Activated T-cell treated with anti-CD3 and anti-CD28 coated beads, Interleukin-2, amount 50 U/mL, for 48 hours (primary cell): ENCODE measurements at regions not wholly inside any gene's neighbourhood (a gene's known extent, or its start where the extent isn't known, plus 50 kb on each side); places are given as distances from the start of the nearest gene placed in this dataset.
"Not testable (repeated sequence)": the region's sequence is repeated elsewhere in the genome, so short reads cannot be mapped to it uniquely, and the experiment has no call there.

Source experiments
- DNase-seq, 2 experiments: peaks; one replicate each; pipeline ENCODE4 v3.0.0-alpha.2; 2020

- DNase-seq, result no peak
Observed at GRCh38 chr12:114866331-114866730, 182.4 kb upstream of the TBX3 start.

DNA sequence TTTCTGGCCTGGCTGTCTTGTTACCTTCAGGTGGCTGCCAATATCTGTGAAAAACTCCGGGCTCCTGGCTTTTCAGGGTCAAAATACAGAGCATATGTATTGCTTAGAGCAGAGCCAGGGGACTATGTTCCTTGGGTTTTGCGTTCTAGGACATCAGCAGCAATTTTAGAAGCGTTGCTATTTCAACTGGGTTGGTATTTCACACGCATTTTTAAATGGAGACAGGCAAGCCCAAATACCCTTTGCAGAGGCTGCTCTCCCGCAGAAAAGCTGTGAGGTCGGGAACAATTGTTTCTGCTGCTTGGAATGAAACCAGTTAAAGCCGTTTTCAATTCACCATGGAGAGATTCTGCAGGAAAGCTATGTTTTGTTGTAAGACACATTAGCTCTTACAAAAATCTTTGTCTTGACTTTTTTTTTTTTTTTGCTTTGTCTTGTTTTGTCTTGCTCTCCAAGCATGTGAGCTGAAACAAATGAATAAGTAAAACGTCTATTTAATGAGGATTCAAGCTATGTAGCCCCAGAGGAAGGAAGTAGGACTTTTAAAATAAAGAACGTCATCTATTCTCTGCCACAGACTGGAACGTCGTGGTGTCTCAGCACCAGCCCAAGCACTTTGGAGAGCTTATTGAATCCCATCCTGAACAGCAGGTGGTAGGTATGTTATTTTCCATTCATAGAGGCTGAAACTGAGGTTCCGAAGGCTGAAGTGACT is 181.0 kb upstream of the TBX3 start:
- DNase-seq, result no peak

DNA sequence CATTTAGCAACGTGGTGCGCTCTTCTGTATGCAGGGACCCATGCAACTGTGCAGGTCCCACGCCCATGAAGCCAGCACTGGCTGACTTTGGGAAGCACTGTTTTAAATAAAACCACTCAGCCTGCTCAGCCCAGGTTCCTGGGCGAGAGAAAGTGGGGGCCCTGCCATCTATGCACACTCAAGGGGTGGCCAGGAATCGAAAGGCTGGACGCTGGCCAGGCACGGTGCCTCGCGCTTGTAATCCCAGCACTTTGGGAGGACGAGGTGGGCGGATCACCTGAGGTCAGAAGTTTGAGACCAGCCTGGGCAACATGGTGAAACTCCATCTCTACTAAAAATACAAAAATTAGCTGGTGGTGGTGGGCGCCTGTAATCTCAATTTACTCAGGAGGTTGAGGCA is 179.9 kb upstream of the TBX3 start:
- no peak for DNase-seq

DNA sequence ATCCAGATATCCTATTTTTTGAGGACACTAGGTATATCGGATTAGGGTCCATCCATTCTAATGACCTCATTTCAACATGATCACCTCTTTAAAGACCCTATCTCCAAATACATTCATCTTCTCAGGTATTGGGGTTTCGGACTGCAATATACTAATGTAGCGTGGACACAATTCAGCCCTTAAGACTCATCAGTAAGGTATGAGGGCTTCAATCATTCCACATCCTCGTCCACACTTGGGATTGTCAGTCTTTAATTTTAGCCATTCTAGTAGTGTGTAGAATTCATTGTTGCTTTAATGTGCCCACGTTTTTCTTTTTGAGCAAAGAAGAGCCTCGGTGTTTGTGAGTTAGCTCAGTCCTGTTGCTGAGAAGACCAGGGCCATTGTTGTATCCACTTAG is 177.0 kb upstream of the TBX3 start:
- no peak for DNase-seq

GRCh38 chr12:114858388-114859146 is 174.6 kb upstream of the TBX3 start:
- DNase-seq, result no peak

- DNase-seq, result no peak
Observed at GRCh38 chr12:114855678-114856077, 171.7 kb upstream of the TBX3 start.

GRCh38 chr12:114852976-114853529 is 169.1 kb upstream of the TBX3 start:
- no peak for DNase-seq

- DNase-seq, result no peak
Observed at GRCh38 chr12:114851981-114852380, 168.0 kb upstream of the TBX3 start.

DNA sequence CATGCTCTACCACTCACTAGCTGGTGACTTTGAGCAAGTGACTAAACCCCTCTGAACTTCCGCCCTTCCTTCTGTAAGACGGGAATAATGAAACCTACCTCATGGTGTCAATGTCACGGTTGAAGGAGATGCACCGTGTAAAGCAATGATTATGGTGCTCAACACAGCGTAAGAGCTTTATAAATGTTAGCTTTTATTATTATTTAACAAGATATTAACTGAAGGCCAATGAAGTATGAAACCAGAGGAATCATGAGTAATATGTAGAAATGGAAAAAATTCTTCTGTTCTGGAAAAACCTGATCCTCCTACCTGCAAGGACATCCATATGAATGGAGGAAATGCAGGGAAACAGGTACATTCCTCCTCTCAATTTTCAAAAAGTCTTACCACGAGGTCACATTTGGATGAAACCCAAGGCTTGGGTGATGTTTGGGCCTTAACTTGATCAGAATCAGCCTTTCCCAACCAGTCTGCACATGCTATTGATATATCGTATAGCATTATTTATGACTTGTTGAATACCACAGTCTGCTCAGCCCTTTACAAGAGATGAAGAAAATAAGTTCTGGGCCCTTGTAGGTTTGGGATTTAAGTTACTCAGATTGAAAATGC is 166.8 kb upstream of the TBX3 start:
- no peak for DNase-seq

DNA sequence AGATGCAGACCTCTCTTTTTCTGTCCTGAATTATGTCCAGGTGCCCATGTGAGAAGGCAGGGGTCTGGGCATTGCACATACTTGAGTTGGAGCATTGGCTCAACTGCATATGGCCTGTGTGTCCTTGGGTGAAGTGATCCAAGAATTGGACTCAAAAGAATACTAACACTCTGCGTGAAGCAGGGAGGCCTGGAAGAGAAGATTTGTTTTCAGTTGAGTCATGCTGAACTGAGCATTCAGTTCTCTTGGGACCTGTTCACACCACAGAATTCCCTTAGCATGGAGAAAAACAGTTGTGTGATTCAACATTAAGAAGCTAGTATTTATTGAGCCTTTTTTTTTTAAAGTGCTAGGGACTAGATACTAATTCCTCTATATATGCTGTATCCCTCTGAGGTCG is 164.7 kb upstream of the TBX3 start:
- no peak for DNase-seq

GRCh38 chr12:114847441-114848035 is 163.6 kb upstream of the TBX3 start:
- DNase-seq, result no peak

GRCh38 chr12:114846771-114847170 is 162.8 kb upstream of the TBX3 start:
- DNase-seq, result no peak

- no peak for DNase-seq
Observed at GRCh38 chr12:114841557-114842251, 157.7 kb upstream of the TBX3 start.

DNA sequence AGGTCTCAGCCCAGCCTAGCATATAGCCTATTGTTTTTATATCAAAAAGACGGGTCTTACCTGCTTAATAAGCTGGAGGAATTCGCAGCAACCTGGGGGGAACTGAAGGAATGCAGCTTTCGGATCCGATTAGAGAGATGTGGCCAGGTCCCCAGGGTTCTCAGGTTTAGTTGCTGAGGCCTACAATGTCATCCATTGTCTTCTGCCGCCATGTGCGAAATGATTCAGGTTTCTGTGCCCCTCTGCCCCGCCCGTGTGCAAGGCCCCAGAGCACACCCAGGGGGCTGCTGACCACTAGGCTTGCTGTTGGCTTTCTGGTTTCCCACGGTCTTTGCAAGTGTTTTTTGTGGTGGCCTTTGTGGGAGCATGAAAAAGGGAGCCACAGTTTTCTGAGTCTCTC is 154.5 kb upstream of the TBX3 start:
- DNase-seq, result no peak

DNA sequence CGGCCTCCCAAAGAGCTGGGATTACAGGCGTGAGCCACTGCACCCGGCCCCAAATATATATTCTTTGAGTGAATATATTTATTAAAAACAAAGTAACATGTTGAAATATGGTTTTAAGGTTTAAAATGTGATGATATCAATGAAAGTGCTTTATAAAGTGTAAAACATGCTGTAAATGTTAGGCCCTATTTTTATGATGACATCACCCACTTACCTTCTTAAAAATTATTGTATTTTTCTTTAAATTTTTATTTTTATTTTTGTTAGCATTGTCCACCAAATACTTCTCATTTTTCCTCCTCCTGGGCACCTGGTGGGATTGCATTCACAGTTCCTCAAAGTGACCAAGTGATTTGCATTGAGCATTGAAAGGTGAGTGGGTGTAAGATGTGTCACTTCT is 152.6 kb upstream of the TBX3 start:
- DNase-seq, result no peak

GRCh38 chr12:114835031-114835430 is 151.1 kb upstream of the TBX3 start:
- no peak for DNase-seq

GRCh38 chr12:114834621-114835020 is 150.6 kb upstream of the TBX3 start:
- no peak for DNase-seq

DNA sequence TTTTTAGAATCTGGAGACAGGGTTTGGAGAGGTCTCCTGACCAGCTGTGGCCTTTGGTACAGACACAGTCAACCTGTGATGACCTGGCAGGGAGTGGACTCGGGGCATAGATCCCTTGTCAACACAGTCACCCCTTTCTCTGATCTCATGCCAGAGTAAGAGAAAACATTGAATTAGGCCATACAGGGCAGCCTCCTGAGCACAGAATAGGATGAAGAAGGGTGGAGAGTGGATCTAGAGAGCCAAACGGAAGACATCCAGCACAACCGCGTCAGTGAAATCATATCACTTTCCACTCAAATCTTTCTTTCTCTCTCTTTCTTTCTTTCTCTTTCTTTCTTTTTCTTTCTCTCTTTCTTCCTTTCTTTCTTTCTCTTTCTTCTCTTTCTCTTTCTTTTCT is 145.9 kb upstream of the TBX3 start:
- DNase-seq, result no peak

GRCh38 chr12:114829244-114829643 is 145.3 kb upstream of the TBX3 start:
- DNase-seq, result not testable (repeated sequence)

GRCh38 chr12:114827461-114827860 is 143.5 kb upstream of the TBX3 start:
- DNase-seq, result no peak

DNA sequence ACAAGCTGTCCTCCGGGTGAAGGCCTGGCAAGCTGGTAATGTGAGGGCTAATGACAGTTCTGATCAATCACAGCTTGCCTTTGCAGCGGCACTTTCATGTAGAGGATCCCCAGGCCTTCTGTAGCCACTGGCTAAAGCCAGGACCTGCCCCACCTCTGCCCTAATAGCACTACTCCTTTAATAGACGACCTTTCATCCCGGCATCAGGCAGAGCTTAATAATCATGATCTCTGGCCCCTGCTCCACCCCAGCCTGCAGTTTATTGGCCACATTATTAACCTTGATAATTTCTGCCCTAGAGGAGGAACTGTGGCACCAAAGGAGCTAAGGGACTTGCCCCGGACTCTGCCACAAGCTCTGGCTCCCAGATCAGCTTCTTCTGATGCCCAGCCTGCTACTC is 142.3 kb upstream of the TBX3 start:
- DNase-seq, result no peak

DNA sequence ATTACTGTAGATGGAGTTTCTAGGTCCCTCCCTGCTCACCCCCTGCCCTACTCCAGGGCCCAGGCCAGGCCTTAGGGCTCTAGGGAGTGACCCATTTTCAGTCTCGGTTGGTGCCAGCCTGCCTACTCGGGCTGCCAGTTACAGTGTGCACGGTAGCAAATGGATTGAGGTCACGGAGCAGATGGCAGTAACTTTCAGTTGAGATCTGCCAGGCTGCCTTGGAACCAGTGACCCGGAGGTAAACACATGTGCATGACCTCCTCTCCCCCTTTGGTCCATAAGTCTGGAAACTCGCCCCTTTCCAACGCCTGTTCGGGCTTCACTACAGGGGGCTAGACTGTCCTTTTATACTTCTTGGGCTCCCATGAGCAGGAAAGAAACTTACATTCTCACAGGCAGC is 139.7 kb upstream of the TBX3 start:
- no peak for DNase-seq

DNA sequence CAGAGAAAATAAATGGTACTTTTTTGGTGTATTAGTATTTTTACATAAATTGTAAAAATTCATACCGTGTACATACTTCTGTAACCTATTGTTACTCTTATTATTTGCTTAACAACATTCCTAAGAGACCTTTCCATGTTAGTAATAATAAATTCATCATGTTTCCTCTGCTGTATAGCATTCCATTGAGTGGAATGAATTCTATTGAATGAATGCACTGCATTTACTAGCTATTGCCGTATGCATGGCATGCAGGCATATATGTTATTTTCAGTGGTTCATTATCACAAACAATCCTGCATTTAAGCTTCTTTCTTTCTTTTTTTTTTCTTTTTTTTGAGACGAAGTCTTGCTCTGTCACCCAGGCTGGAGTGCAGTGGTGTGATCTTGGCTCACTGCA is 137.6 kb upstream of the TBX3 start:
- DNase-seq, result no peak
